Frontal cortex (tissue), 1 donor: ENCODE measurements at regions not wholly inside any gene's neighbourhood (a gene's known extent, or its start where the extent isn't known, plus 50 kb on each side); places are given as distances from the start of the nearest gene placed in this dataset. TPM values are rescaled to one million over a fixed set of nuclear protein-coding genes. Genes with fewer than 3 reads are reported as not detected.

Experiments
- small RNA-seq: library from RNA; depleted of rRNA; stranded (forward); fragments of <200 nt; gene quantifications from one replicate; pipeline ENCODE3, GENCODE V24; 2014

Small RNA genes lying in the stretch of these regions (small RNA-seq; reads per million reads assigned to genes)
- gene AC233266.1: not detected
- gene RNA5SP100: not detected
